Cardiac muscle cell (in vitro differentiated cells and primary cell): ENCODE measurements at regions not wholly inside any gene's neighbourhood (a gene's known extent, or its start where the extent isn't known, plus 50 kb on each side); places are given as distances from the start of the nearest gene placed in this dataset.

Experiments
- DNase-seq, 2 donors: peaks; one replicate each; pipeline versions ENCODE4 v3.0.0 to v3.0.0-alpha.2; 2010 to 2017; ENCODE audit warnings: low read depth in 1 of 2, low spot score in 1 of 2
- H3K27ac ChIP-seq: fragments of 200-600 bp; sonication (generic); 2 replicates; pipeline ENCODE4 v1.5.1; 2016
- H3K27me3 ChIP-seq: fragments of 200-600 bp; sonication (generic); 2 replicates; pipeline ENCODE4 v1.6.0; 2016; ENCODE audit warnings: control low read depth
- H3K36me3 ChIP-seq: fragments of 200-600 bp; sonication (generic); 2 replicates; pipeline ENCODE4 v1.5.1; 2016; ENCODE audit warnings: control low read depth
- H3K4me1 ChIP-seq: fragments of 200-600 bp; sonication (generic); 2 replicates; pipeline ENCODE4 v1.8.1; 2017; ENCODE audit warnings: low read depth, mild to moderate bottlenecking, mixed run types
- H3K4me3 ChIP-seq: fragments of 200-600 bp; sonication (generic); 2 replicates; pipeline ENCODE4 v1.5.1; 2016; ENCODE audit warnings: mild to moderate bottlenecking
- H3K9me3 ChIP-seq: fragments of 200-600 bp; sonication (generic); 2 replicates; pipeline ENCODE4 v1.5.1; 2017; ENCODE audit warnings: low read depth, mild to moderate bottlenecking, control low read depth
- CTCF ChIP-seq: IDR thresholded peaks from 2 replicates; pipeline ENCODE4 v1.5.1; 2012; ENCODE audit warnings: low read depth, mild to moderate bottlenecking, low read length

- Histone ChIP-seq H3K27ac (no peak overlapping the region), H3K27me3 (no peaks in the 10 kb centered on the region), H3K36me3 (no peaks in the 10 kb centered on the region), H3K4me1 (no peaks in the 10 kb centered on the region), H3K4me3 (no peak overlapping the region), H3K9me3 (no peaks in the 10 kb centered on the region)
- TF ChIP-seq CTCF: no peak
- peak in 1 of 2 donors; percentile 27 for DNase-seq
Measured at GRCh38 chr4:176383273-176384077, 63.7 kb downstream of the SPCS3 start.

DNA sequence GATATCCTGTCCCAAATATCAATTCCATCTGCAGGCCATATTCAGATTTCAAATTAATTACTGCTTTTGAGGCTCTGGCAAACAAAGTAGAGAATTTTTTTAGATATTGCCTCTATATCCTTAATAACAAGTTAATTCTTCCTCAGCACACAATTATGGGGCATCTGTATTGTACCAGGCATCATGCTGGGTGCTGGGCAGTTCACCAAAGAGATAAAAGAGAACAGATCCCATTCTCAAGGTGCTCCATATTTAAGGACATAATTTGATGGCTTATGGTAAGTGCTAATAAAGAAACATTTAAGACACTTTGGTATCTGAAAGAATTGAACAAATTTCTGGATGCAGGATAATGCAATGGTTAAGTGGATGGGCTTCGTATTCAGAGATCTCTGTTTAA, 65.8 kb downstream of the SPCS3 start:
- no peaks in the 10 kb centered on the region for H3K9me3 ChIP-seq
- H3K27me3 ChIP-seq: no peaks in the 10 kb centered on the region
- DNase-seq: no peak
- no peak overlapping the region for H3K4me3 ChIP-seq
- no peaks in the 10 kb centered on the region for H3K36me3 ChIP-seq
- no peak overlapping the region for H3K27ac ChIP-seq
- no peaks in the 10 kb centered on the region for H3K4me1 ChIP-seq
- TF ChIP-seq CTCF: no peak

DNA sequence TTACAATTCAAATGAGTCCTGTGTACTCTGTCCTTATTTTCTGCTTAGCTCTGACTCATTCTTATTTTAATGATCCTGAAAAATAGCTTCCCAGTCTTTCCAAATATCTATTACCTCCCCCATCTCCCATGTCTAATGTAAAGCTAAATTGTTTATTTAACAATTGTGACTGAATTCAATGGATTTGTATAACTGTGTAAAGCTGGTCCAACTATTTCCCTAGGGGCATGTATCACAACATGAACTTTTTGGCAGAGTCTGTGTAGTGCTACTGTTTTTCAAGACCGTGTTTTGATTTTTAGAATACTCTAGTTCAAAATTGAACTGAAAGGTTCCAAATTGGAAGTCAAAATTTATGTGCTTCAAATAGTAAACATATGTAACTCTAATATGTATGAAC, 67.8 kb downstream of the SPCS3 start:
- H3K4me3 ChIP-seq: no peak overlapping the region
- H3K36me3 ChIP-seq: no peaks in the 10 kb centered on the region
- no peaks in the 10 kb centered on the region for H3K9me3 ChIP-seq
- no peaks in the 10 kb centered on the region for H3K4me1 ChIP-seq
- DNase-seq: peak in 1 of 2 donors; percentile 27
- no peak overlapping the region for H3K27ac ChIP-seq
- no peak for TF ChIP-seq CTCF
- no peaks in the 10 kb centered on the region for H3K27me3 ChIP-seq

DNA sequence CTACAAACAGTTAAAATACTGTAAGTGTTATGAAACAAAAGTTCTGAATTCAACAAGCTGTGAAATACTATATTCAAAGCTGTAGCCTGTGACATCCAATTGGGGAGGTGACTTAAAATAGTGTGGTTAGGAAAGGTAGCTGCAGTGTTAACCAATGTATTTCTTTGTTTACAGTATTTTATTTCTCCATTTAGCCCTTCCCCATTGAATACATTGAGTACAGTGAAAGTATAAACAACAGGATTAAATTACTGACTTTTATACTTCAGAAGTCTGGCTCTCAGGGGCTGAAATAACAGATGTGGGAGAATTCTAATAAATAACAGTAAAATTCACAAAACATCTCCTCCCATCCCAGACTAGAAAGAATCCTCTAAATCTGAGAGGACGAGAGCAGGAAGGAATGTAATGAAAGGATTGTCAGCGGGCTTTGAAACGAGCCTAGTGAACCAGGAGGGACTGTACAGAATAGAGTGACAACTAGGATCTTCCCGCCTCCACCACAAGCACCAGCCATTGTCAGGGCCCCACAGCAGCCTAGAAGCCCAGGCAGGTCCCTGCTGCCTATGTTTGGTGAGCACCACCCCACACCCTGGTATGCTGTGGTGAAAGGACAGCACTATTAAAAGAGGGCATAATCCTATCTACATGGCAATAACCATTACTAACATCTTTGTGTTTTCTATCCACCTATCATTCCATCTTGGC, 73.7 kb downstream of the SPCS3 start:
- Histone ChIP-seq H3K27me3 (no peaks in the 10 kb centered on the region), H3K4me3 (no peak overlapping the region), H3K4me1 (no peaks in the 10 kb centered on the region), H3K36me3 (no peaks in the 10 kb centered on the region), H3K27ac (no peak overlapping the region), H3K9me3 (no peaks in the 10 kb centered on the region)
- TF ChIP-seq CTCF: no peak
- no peak for DNase-seq

DNA sequence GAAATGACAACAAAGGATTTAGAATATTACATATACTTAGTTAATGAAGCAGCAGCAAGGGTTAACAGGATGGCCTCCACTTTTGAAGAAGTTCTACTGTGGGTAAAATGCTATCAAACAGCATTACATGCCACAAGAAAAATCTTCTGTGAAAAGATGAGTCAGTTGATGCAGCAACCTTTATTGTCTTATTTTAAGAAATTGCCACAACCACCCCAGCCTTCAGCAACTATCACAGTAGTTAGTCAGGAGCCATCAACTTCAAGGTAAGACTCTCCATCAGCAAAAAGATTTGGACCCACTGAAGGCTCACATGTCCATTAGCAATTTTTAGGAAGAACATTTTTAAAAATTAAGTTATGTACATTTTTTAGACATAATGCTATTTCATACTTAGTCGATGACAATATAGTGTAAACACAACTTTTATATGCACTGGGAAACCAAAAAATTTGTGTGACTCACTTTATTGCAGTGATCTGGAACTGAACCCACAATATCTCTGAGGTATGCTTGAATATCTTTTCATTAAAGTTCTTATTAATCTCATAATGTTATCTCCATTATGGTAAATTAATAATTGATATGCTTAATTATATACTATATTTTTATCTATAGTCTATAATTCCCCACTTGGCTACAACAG, 81.2 kb downstream of the SPCS3 start:
- no peak overlapping the region for H3K27ac ChIP-seq
- peak in 1 of 2 donors; percentile 20 for DNase-seq
- no peak for TF ChIP-seq CTCF
- no peaks in the 10 kb centered on the region for H3K4me1 ChIP-seq
- H3K9me3 ChIP-seq: no peaks in the 10 kb centered on the region
- no peaks in the 10 kb centered on the region for H3K36me3 ChIP-seq
- no peak overlapping the region for H3K4me3 ChIP-seq
- no peaks in the 10 kb centered on the region for H3K27me3 ChIP-seq
